Stimulated activated CD4-positive, alpha-beta T cell treated with anti-CD3 and anti-CD28 coated beads, Interleukin-1b, Interleukin-23, amount 100 ng/mL, for 4 hours (primary cell): ENCODE measurements at regions not wholly inside any gene's neighbourhood (a gene's known extent, or its start where the extent isn't known, plus 50 kb on each side); places are given as distances from the start of the nearest gene placed in this dataset.
"Not testable (repeated sequence)": the region's sequence is repeated elsewhere in the genome, so short reads cannot be mapped to it uniquely, and the experiment has no call there.

Experiments
- DNase-seq, 2 donors: peaks; one replicate each; pipeline ENCODE4 v3.0.0-alpha.2; 2020; ENCODE audit warnings: low read depth in 2 of 2

DNA sequence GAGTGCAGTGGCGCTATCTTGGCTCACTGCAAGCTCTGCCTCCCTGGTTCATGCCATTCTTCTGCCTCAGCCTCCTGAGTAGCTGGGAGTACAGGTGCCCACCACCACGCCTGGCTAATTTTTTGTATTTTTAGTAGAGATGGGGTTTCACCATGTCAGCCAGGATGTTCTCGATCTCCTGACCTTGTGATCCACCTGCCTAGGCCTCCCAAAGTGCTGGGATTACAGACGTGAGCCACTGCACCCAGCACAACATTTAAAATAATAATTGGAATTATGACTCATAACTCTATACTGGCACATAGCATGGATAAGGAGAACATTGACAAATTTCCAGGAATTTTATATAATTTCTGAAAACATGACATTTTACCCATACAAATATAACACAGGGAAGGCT is 54.2 kb downstream of the DBET start:
- not testable (repeated sequence) for DNase-seq

GRCh38 chr4:190119474-190119873 is 54.1 kb upstream of the DUX4 start:
- not testable (repeated sequence) for DNase-seq

- DNase-seq, result not testable (repeated sequence)
Observed at GRCh38 chr4:190120111-190120514, 53.5 kb upstream of the DUX4 start.

- not testable (repeated sequence) for DNase-seq
Observed at GRCh38 chr4:190120537-190121001, 53.0 kb upstream of the DUX4 start.

DNA sequence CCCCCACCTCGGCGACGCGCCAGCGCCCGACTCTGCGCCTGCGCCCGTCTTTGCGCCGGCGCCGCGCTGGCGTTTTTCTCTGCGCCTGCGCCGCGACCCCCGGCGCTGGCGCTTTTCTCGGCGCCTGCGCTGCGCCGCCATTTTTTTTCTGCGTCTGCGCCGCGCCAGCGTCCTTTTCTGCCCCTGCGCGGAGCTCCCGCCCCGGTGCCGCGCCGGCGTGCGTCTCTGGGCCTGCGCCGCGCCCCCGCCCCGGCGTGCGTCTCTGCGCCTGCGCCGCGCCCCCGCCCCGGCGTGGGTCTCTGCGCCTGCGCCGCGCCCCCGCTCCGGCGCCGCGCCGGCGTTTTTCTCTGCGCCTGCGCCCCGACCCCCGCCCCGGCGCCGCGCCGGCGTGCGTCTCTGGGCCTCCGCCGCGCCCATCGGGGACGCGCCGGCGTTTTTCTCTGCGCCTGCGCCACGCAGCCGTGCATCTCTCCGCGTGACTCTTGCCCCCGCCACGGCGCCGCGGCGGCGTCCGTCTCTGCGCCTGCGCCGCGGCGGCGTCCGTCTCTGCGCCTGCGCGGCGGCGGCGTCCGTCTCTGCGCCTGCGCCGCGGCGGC is 52.4 kb upstream of the DUX4 start:
- DNase-seq, result not testable (repeated sequence)

DNA sequence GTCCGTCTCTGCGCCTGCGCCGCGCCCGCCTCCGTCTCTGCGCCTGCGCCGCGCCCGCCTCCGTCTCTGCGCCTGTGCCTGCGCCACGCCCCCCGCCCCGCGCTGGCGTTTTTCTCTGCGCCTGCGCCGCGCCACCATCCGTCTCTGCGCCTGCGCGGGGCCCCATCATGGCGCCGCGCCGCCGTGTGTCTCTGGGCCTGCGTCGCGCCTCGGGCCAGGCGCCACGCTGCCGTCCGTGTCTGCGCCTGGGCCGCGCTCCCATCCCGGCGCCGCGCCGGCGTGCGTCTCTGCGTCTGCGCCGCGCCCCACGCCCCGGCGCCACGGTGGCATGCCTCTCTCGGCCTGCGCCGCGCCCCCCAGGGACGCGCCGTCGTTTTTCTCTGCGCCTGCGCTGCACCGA is 51.8 kb upstream of the DUX4 start:
- DNase-seq, result no peak

DNA sequence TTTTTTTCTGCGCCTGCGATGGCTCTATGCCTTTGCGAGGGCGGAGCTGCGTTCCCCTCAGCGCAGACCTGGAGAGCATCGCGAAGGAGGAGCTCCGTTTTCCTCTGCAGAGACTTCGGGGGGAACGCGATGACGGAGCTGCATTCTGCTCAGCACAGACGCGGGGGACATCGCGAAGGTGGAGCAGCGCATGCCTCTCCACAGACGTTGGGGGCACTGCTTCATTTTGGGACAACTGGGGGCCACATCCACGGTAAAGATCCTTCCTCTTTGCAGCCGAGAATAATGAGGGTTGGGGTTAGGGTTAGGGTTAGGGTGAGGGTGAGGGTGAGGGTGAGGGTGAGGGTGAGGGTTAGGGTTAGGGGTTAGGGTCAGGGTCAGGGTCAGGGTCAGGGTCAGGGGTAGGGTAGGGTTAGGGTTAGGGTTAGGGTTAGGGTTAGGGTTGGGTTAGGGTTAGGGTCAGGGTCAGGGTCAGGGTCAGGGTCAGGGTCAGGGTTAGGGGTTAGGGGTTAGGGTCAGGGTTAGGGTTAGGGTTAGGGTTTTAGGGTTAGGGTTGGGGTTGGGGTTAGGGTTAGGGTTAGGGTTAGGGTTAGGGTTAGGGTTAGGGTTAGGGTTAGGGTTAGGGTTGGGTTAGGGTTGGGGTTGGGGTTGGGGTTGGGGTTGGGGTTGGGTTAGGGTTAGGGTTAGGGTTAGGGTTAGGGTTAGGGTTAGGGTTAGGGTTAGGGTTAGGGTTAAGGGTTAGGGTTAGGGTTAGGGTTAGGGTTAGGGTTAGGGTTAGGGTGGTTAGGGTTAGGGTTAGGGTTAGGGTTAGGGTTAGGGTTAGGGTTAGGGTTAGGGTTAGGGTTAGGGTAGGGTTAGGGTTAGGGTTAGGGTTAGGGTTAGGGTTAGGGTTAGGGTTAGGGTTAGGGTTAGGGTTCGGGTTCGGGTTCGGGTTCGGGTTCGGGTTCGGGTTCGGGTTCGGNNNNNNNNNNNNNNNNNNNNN is 51.1 kb upstream of the DUX4 start:
- peak in 1 of 2 donors; percentile 10 for DNase-seq
